ENCODE measurements at regions not wholly inside any gene's neighbourhood (a gene's known extent, or its start where the extent isn't known, plus 50 kb on each side); places are given as distances from the start of the nearest gene placed in this dataset.

- Mint-ChIP-seq H3K4me1 (peaks cover 4% of the 10 kb centered on the region), H3K4me3 (no peak overlapping the region), H3K27me3 (no peaks in the 10 kb centered on the region), H3K9me3 (ENCODE audit: low read depth) (peaks cover 11% of the 10 kb centered on the region), H3K27ac (no peak overlapping the region), H3K36me3 (no peaks in the 10 kb centered on the region)
- DNase-seq (no peak), ATAC-seq (no peak)
- CTCF ChIA-PET: no interaction called here
These were observed 1441.4 kb downstream of the AACS start for GRCh38 chr12:126506426-126507182.

- H3K9me3 Mint-ChIP-seq (ENCODE audit: low read depth): peaks cover 11% of the 10 kb centered on the region
- H3K27ac Mint-ChIP-seq: no peak overlapping the region
- H3K4me1 Mint-ChIP-seq: peaks cover 4% of the 10 kb centered on the region
- ATAC-seq (no peak), DNase-seq (no peak)
- no peaks in the 10 kb centered on the region for H3K36me3 Mint-ChIP-seq
- H3K27me3 Mint-ChIP-seq: no peaks in the 10 kb centered on the region
- CTCF ChIA-PET: no interaction called here
- no peak overlapping the region for H3K4me3 Mint-ChIP-seq
These were observed 1442.0 kb downstream of the AACS start for GRCh38 chr12:126507231-126507630.

- Mint-ChIP-seq H3K4me1 (peaks cover 4% of the 10 kb centered on the region), H3K27ac (no peak overlapping the region), H3K27me3 (no peaks in the 10 kb centered on the region), H3K36me3 (no peaks in the 10 kb centered on the region), H3K9me3 (ENCODE audit: low read depth) (peaks cover 11% of the 10 kb centered on the region), H3K4me3 (no peak overlapping the region)
- ATAC-seq (no peak), DNase-seq (no peak)
- CTCF ChIA-PET: no interaction called here
These were observed 1444.3 kb downstream of the AACS start for GRCh38 chr12:126509572-126509971.

GRCh38 chr12:126510630-126511029 lies 1445.4 kb downstream of the AACS start:
- Mint-ChIP-seq H3K27me3 (no peaks in the 10 kb centered on the region), H3K4me3 (no peak overlapping the region), H3K4me1 (peaks cover 4% of the 10 kb centered on the region), H3K9me3 (ENCODE audit: low read depth) (peaks cover 9% of the 10 kb centered on the region), H3K36me3 (no peaks in the 10 kb centered on the region), H3K27ac (no peak overlapping the region)
- ATAC-seq: no peak
- CTCF ChIA-PET: no interaction called here
- DNase-seq: no peak

- no peaks in the 10 kb centered on the region for H3K36me3 Mint-ChIP-seq
- ATAC-seq: no peak
- CTCF ChIA-PET: no interaction called here
These were observed 1448.0 kb downstream of the AACS start for GRCh38 chr12:126512916-126513913.

GRCh38 chr12:126518596-126519200 lies 1453.5 kb downstream of the AACS start:
- H3K4me1 Mint-ChIP-seq: no peaks in the 10 kb centered on the region
- H3K27me3 Mint-ChIP-seq: no peaks in the 10 kb centered on the region
- H3K9me3 Mint-ChIP-seq (ENCODE audit: low read depth): peaks cover 2% of the 10 kb centered on the region
- H3K4me3 Mint-ChIP-seq: no peak overlapping the region
- no peaks in the 10 kb centered on the region for H3K36me3 Mint-ChIP-seq
- CTCF ChIA-PET: no interaction called here
- DNase-seq: no peak
- ATAC-seq: no peak
- no peak overlapping the region for H3K27ac Mint-ChIP-seq

More at GRCh38 chr12:126512916-126513913, 1448.0 kb downstream of the AACS start:
- Mint-ChIP-seq H3K4me3 (no peak overlapping the region), H3K9me3 (ENCODE audit: low read depth) (no peaks in the 10 kb centered on the region), H3K4me1 (no peaks in the 10 kb centered on the region), H3K27me3 (no peaks in the 10 kb centered on the region), H3K27ac (no peak overlapping the region)
- no peak for DNase-seq

GRCh38 chr12:126519833-126520232 lies 1454.6 kb downstream of the AACS start:
- Mint-ChIP-seq H3K27ac (no peak overlapping the region), H3K9me3 (ENCODE audit: low read depth) (peaks cover 2% of the 10 kb centered on the region), H3K36me3 (no peaks in the 10 kb centered on the region), H3K4me3 (no peak overlapping the region), H3K27me3 (no peaks in the 10 kb centered on the region), H3K4me1 (no peaks in the 10 kb centered on the region)
- DNase-seq (no peak), ATAC-seq (no peak)
- CTCF ChIA-PET: no interaction called here

- Mint-ChIP-seq H3K4me1 (no peaks in the 10 kb centered on the region), H3K9me3 (ENCODE audit: low read depth) (peaks cover 2% of the 10 kb centered on the region), H3K27ac (no peak overlapping the region), H3K27me3 (no peaks in the 10 kb centered on the region), H3K36me3 (no peaks in the 10 kb centered on the region), H3K4me3 (no peak overlapping the region)
- DNase-seq (no peak), ATAC-seq (no peak)
- CTCF ChIA-PET: no interaction called here
These were observed 1458.7 kb downstream of the AACS start for GRCh38 chr12:126523891-126524290.

GRCh38 chr12:126534495-126534894 lies 1469.3 kb downstream of the AACS start:
- ATAC-seq (no peak), DNase-seq (no peak)
- Mint-ChIP-seq H3K27ac (no peak overlapping the region), H3K4me1 (no peaks in the 10 kb centered on the region), H3K27me3 (no peaks in the 10 kb centered on the region), H3K36me3 (no peaks in the 10 kb centered on the region), H3K9me3 (ENCODE audit: low read depth) (peaks cover 6% of the 10 kb centered on the region), H3K4me3 (no peak overlapping the region)
- CTCF ChIA-PET: no interaction called here

- Mint-ChIP-seq H3K4me1 (no peaks in the 10 kb centered on the region), H3K9me3 (ENCODE audit: low read depth) (peaks cover 6% of the 10 kb centered on the region)
- ATAC-seq: no peak
These were observed 1469.7 kb downstream of the AACS start for GRCh38 chr12:126534942-126535341.

GRCh38 chr12:126535971-126536370 lies 1470.7 kb downstream of the AACS start:
- ATAC-seq: no peak
- Mint-ChIP-seq H3K27ac (no peak overlapping the region), H3K27me3 (no peaks in the 10 kb centered on the region), H3K4me3 (no peak overlapping the region), H3K9me3 (ENCODE audit: low read depth) (peaks cover 6% of the 10 kb centered on the region), H3K4me1 (no peaks in the 10 kb centered on the region), H3K36me3 (no peaks in the 10 kb centered on the region)
- no peak for DNase-seq
- CTCF ChIA-PET: no interaction called here

More at GRCh38 chr12:126534942-126535341, 1469.7 kb downstream of the AACS start:
- Mint-ChIP-seq H3K4me3 (no peak overlapping the region), H3K27me3 (no peaks in the 10 kb centered on the region), H3K36me3 (no peaks in the 10 kb centered on the region), H3K27ac (no peak overlapping the region)
- CTCF ChIA-PET: no interaction called here
- no peak for DNase-seq

GRCh38 chr12:126537961-126538530 lies 1472.8 kb downstream of the AACS start:
- Mint-ChIP-seq H3K36me3 (no peaks in the 10 kb centered on the region), H3K27me3 (no peaks in the 10 kb centered on the region), H3K9me3 (ENCODE audit: low read depth) (peaks cover 5% of the 10 kb centered on the region), H3K4me3 (no peak overlapping the region), H3K4me1 (no peaks in the 10 kb centered on the region), H3K27ac (no peak overlapping the region)
- DNase-seq (no peak), ATAC-seq (no peak)
- CTCF ChIA-PET: no interaction called here

GRCh38 chr12:126538888-126539287 lies 1473.7 kb downstream of the AACS start:
- ATAC-seq: no peak
- Mint-ChIP-seq H3K36me3 (no peaks in the 10 kb centered on the region), H3K4me1 (no peaks in the 10 kb centered on the region)

More at GRCh38 chr12:126538888-126539287, 1473.7 kb downstream of the AACS start:
- H3K27ac Mint-ChIP-seq: no peak overlapping the region
- H3K9me3 Mint-ChIP-seq (ENCODE audit: low read depth): peaks cover 4% of the 10 kb centered on the region
- DNase-seq: no peak
- CTCF ChIA-PET: no interaction called here
- no peak overlapping the region for H3K4me3 Mint-ChIP-seq
- no peaks in the 10 kb centered on the region for H3K27me3 Mint-ChIP-seq

Measured in activated CD8-positive, alpha-beta memory T cell treated with anti-CD3 and anti-CD28 coated beads, Interleukin-2, amount 10 ng/mL, durations not matched to agents 7 days and 5 days (primary cell).